GM12872 (cell line): ENCODE measurements at regions not wholly inside any gene's neighbourhood (a gene's known extent, or its start where the extent isn't known, plus 50 kb on each side); places are given as distances from the start of the nearest gene placed in this dataset.

Experiments
- CTCF ChIP-seq: IDR thresholded peaks from 3 replicates; pipeline ENCODE4 v1.5.1; 2011; ENCODE audit warnings: low read depth, mild to moderate bottlenecking, low read length, moderate library complexity; ENCODE audit not compliant: insufficient read depth

DNA sequence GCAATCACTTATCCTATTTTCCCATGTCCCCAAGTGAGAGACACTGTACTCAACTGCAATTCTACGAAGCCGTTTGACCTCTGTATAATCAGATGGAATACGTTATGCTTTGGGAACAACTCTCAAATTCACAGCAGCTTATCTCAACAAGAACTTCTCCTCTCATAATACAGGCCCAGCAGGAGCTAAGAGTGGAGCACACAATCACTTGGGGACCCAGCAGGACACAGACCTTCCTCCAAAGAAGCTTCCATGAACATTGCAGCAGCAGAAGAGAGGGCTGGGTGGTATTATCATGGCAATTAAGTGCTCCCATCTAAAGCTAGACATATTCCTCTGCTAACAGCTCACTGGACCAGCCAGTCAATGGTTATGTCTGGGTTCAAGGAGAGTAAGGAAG is 428.3 kb upstream of the MIR17HG start:
- TF ChIP-seq CTCF = no peak

GRCh38 chr13:90926459-90926858 is 421.0 kb upstream of the MIR17HG start:
- TF ChIP-seq CTCF = no peak

DNA sequence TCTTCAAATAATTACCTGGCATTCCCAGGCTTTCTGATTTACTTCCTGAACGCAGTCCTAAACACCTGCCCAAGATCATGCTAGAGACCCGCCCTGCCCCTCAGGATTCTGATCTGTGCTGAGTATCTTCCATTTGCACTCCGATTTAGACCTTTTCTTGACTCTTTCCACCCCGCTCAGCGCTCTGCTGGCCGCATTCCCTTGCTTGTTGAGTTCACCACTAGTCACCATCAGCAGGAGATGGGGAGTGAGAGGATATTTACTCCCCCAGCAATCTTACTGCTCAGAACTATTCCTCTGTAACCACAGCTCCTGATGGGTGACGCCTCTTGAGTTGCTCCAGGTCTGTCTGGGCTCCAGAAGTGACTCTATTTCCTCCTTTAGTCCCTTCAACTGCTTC is 419.4 kb upstream of the MIR17HG start:
- TF ChIP-seq CTCF = no peak

DNA sequence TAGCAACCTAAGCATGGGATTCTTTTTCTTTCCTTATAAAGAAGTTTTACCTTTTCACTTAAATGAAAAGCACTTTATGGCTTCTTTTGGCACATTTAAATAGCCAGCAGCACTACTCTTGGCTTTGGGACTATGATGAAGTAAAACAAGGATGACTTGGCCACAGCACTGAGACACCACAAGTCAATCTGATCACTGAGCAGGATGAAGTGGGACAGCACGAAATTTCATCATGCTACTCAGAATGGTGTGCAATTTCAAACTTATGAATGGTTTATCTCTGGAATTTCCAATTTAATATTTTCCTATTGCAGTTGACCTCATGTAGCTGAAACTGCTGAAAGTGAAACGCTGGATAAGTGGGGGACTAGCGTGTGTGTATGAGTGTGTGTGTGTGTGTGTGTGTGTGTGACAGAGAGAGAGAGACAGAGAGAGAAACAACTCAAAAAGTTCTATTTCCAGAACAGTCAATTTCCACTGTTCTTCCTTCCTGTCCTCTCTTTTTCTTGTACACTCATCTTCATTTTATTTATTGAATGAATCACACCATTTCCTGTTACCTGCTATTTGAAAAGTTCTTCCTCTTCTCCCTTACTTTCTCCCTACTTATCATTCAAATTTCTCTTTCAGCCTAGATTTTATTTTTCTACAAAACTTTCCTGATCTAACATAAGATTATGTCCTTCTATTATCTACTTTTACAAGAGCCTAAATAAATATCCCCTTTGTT is 414.2 kb upstream of the MIR17HG start:
- TF ChIP-seq CTCF = no peak

DNA sequence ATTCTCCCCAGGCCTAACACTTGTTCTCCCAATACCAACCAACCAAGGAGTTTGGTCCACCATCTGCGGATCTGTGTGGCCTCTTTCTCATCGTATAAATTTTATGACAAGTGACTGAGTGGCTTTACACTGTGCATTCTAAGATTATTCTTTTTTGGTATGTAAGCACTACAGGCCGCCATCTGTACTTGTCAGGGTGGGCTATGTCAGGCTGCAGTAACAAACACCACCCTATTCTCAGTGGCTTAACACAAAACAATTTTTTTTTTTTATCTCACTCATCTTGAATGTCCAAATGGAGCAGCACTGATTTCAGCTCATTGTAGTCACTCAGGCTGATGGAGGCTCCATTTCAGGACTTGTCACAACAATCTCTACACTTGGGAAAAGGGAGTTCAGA is 412.7 kb upstream of the MIR17HG start:
- TF ChIP-seq CTCF = no peak

DNA sequence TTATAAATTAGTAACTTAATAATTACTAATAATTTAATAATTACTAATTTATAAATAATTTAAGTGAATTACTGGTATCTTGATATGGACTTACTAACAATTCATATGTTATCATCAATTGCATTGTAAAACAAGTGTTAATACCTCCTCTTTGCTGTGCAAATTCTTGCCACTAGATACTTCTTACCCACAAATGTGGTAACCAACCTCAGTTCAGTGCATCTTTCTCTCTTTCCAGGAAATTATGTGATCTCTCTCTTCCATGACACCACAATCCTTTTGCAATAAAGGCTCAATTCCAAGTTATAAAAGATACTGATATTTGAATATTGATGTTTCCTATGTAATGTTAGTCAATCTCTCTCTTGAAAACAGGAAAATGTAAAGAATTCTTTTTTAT is 408.6 kb upstream of the MIR17HG start:
- no peak for TF ChIP-seq CTCF

DNA sequence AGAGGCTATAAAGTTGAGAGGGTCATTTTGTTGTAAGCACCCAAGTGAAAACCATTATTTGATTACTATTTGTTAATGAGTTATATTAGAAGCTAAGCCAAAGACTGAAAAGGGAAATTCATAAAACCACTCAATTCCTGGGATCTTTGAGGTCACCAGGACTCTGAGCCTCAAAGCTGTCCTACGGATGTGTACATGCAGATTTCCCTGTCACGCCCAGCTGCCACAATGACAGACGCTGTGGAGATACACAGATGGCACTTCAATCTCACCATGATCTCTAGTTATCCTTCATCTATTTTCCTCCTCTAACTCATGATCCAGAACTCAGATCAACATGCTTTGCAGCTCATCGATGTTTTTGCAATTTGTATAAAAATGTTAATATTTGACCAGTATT is 403.5 kb upstream of the MIR17HG start:
- no peak for TF ChIP-seq CTCF

DNA sequence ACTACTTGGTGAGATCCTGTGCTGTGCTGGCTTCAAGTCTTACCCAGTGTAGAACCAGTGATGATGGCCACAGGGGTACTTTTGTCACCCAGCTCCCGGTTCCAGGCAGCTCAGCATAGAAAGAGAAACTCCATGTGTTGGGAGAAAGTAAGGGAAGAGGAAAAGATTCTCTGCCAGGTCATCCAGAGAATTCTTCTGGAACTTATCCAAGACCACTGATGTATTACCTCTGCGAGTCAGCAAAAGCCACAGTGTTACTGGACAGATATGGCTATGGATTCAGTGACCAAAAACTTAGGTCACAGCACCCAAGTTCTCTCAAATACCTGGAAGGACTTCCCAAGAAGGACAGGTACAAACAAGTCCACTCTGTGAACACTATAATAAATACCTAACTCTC is 399.5 kb upstream of the MIR17HG start:
- TF ChIP-seq CTCF = no peak
